HCT116 (cell line): ENCODE measurements at regions not wholly inside any gene's neighbourhood (a gene's known extent, or its start where the extent isn't known, plus 50 kb on each side); places are given as distances from the start of the nearest gene placed in this dataset.

Experiments used
- ATAC-seq: fragments of 200-7000 bp; cut with Tn5 transposase; 2 replicates; pipeline ENCODE4 v1.9.1; 2020; ENCODE audit warnings: mild to moderate bottlenecking, moderate library complexity
- BruUV-seq: library from RNA; stranded (reverse); fragments of 400-500 nt; replicated peaks from 2 replicates; lab custom pipeline; 2021; lab: Mats Ljungman, UMichigan
- CTCF ChIA-PET: fragments of 300-600 bp; sonication (Branson Sonifier 250); formaldehyde crosslinking; loops from one replicate; lab custom pipeline; 2021; ENCODE audit warnings: antibody characterized with exemption; lab: Charles Lee
- POLR2A ChIA-PET: fragments of 300-600, 350-600 bp; sonication (Branson Sonifier 250); formaldehyde crosslinking; loops from one replicate; lab custom pipeline; 2021; ENCODE audit warnings: antibody characterized with exemption; lab: Charles Lee
- RAD21 ChIA-PET, 2 experiments: fragments of 300-600 bp; sonication (Branson Sonifier 250); formaldehyde crosslinking; loops; one replicate each; lab custom pipeline; 2023; ENCODE audit warnings: low total read pairs in 2 of 2; ENCODE audit not compliant: uncharacterized antibody in 2 of 2, unreplicated experiment in 2 of 2, low non-redundant PET in 1 of 2; lab: Charles Lee
- DNase-seq: peaks from one replicate; pipeline ENCODE4 v3.0.0-alpha.2; 2010; ENCODE audit warnings: low read depth, low spot score
- H2AFZ ChIP-seq: fragments of 200-600 bp; shearing (Covaris generic), sonication (generic); 2 replicates; pipeline ENCODE4 v1.6.1; 2017; ENCODE audit warnings: low read depth, mixed run types, mixed read lengths, antibody characterized with exemption, low read length; ENCODE audit not compliant: poor library complexity, severe bottlenecking
- H3K27ac ChIP-seq: 2 replicates; pipeline ENCODE4 v1.5.1; 2012; ENCODE audit warnings: low read depth, low read length
- H3K27me3 ChIP-seq: fragments of 200-600 bp; sonication (generic); 2 replicates; pipeline ENCODE4 v1.6.1; 2016; ENCODE audit warnings: mixed run types, low read length, mixed read lengths; ENCODE audit not compliant: insufficient read depth
- H3K36me3 ChIP-seq, 2 experiments: fragments of 200-500 bp in 1 of 2; fragments of 200-600 bp in 1 of 2; sonication (Bioruptor generic) in 1 of 2; sonication (generic) in 1 of 2; 2 replicates each; pipeline versions ENCODE4 v1.5.1 to v1.6.1; 2014 to 2016; ENCODE audit warnings: low read length in 2 of 2, inconsistent platforms in 1 of 2, mixed read lengths in 1 of 2, mixed run types in 1 of 2; ENCODE audit not compliant: insufficient read depth in 2 of 2, control insufficient read depth in 1 of 2
- H3K4me1 ChIP-seq, 2 experiments: fragments of 200-600 bp in 1 of 2; sonication (generic) in 1 of 2; 2 replicates each; pipeline versions ENCODE4 v1.5.1 to v1.6.1; 2012 to 2017; ENCODE audit warnings: low read length in 2 of 2, inconsistent platforms in 1 of 2, mild to moderate bottlenecking in 1 of 2, mixed read lengths in 1 of 2, mixed run types in 1 of 2, moderate library complexity in 1 of 2; ENCODE audit not compliant: insufficient read depth in 2 of 2, control insufficient read depth in 1 of 2
- H3K4me2 ChIP-seq: fragments of 200-600 bp; sonication (generic); 2 replicates; pipeline ENCODE4 v1.6.1; 2017; ENCODE audit warnings: mixed run types, low read length, mixed read lengths
- H3K4me3 ChIP-seq, 2 experiments: fragments of 200-600 bp in 1 of 2; sonication (generic) in 1 of 2; replicated peaks in 1 of 2; 2 replicates each; pipeline ENCODE4 v1.5.1; 2011 to 2016; ENCODE audit warnings: low read length in 2 of 2, control low read depth in 1 of 2, low read depth in 1 of 2, mild to moderate bottlenecking in 1 of 2, mixed read lengths in 1 of 2, mixed run types in 1 of 2
- H3K79me2 ChIP-seq: fragments of 200-600 bp; sonication (generic); 2 replicates; pipeline ENCODE4 v1.6.1; 2017; ENCODE audit warnings: mild to moderate bottlenecking, mixed run types, low read length, moderate library complexity, mixed read lengths; ENCODE audit not compliant: insufficient read depth
- H3K9ac ChIP-seq: fragments of 200-600 bp; sonication (generic); 2 replicates; pipeline ENCODE4 v1.6.1; 2016; ENCODE audit warnings: low read length, mixed read lengths
- H3K9me2 ChIP-seq: fragments of 200-600 bp; sonication (generic), shearing (Covaris generic); 2 replicates; pipeline ENCODE4 v1.6.1; 2017; ENCODE audit warnings: mixed run types, mild to moderate bottlenecking, moderate library complexity; ENCODE audit not compliant: insufficient read depth
- H3K9me3 ChIP-seq, 2 experiments: fragments of 200-500 bp in 1 of 2; fragments of 200-600 bp in 1 of 2; sonication (Bioruptor generic) in 1 of 2; sonication (generic) in 1 of 2; 2 replicates each; pipeline ENCODE4 v1.6.1; 2014 to 2017; ENCODE audit warnings: low read length in 2 of 2, mixed read lengths in 2 of 2, inconsistent platforms in 1 of 2, low read depth in 1 of 2, mild to moderate bottlenecking in 1 of 2, mixed run types in 1 of 2, moderate library complexity in 1 of 2; ENCODE audit not compliant: control insufficient read depth in 1 of 2, insufficient read depth in 1 of 2
- H4K20me1 ChIP-seq: fragments of 200-600 bp; sonication (generic), shearing (Covaris generic); 2 replicates; pipeline ENCODE4 v1.6.1; 2017; ENCODE audit warnings: mixed run types, mild to moderate bottlenecking, moderate library complexity; ENCODE audit not compliant: insufficient read depth
- CBX3 ChIP-seq: IDR thresholded peaks from 2 replicates; pipeline ENCODE4 v1.6.1; 2012; ENCODE audit warnings: low read depth
- EZH2 ChIP-seq: fragments of 200-600 bp; sonication (generic); IDR thresholded peaks from 2 replicates; pipeline ENCODE4 v1.6.1; 2017; ENCODE audit warnings: antibody characterized with exemption, mixed run types
- POLR2A ChIP-seq: IDR thresholded peaks from 2 replicates; pipeline ENCODE4 v1.7.0; 2011; ENCODE audit warnings: borderline replicate concordance; ENCODE audit not compliant: insufficient read depth, insufficient read length; ENCODE audit errors: extremely low read depth
- SIN3A ChIP-seq: IDR thresholded peaks from 2 replicates; pipeline ENCODE4 v1.6.1; 2012; ENCODE audit warnings: low read depth
- ZNF274 ChIP-seq: fragments of 200-500 bp; sonication (Bioruptor generic); IDR thresholded peaks from 2 replicates; pipeline ENCODE4 v1.6.1; 2014; ENCODE audit warnings: mild to moderate bottlenecking, low read depth, low read length, inconsistent platforms
- intact Hi-C: fragments of 100-400 bp; cut with micrococcal nuclease; formaldehyde crosslinking; loops from 2 replicates; pipeline ENCODE4 v1.10.0; 2022
- TF ChIP-seq, protein P1 (sequence below): IDR thresholded peaks from 2 replicates; pipeline ENCODE4 v1.6.1; 2011; ENCODE audit warnings: mild to moderate bottlenecking, low read length, moderate library complexity; ENCODE audit not compliant: insufficient replicate concordance; ENCODE audit errors: extremely low read depth
- TF ChIP-seq, protein P2 (sequence below), 3 experiments: fragments of 200-600 bp in 1 of 3; sonication (generic) in 1 of 3; IDR thresholded peaks in 2 of 3; conservative IDR thresholded peaks in 1 of 3; 2 replicates each; pipeline ENCODE4 v1.5.1; 2012 to 2017; ENCODE audit warnings: low read depth in 2 of 3, low read length in 2 of 3, antibody characterized with exemption in 1 of 3, borderline replicate concordance in 1 of 3, control low read depth in 1 of 3, mild to moderate bottlenecking in 1 of 3, mixed read lengths in 1 of 3, mixed run types in 1 of 3, moderate library complexity in 1 of 3; ENCODE audit not compliant: insufficient read depth in 1 of 3
- TF ChIP-seq, protein P3 (sequence below): IDR thresholded peaks from 2 replicates; pipeline ENCODE4 v1.6.1; 2012

DNA sequence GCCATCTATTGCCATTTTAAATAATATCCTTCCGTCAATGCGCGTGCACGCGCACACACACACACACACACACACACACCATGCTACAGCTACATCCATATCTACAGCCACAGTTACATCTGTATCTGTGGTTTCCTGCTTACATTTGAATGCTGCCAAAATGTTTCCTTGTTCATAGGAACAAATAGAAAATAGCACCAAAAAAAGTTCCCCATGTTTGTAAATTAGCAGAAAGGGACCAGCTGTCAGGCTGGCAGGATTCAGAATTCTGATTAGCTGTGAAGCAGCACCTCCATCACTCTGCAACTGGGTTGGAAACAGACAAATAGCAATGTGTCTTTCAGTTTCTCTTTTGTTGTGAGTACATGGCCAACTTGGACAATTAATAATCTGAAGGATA lies 601.5 kb downstream of the IRX1 start:
- intact Hi-C loops, result no loop called here
- no TSS peak for BruUV-seq
- DNase-seq, result no peak
- H3K36me3 ChIP-seq, result no peaks in the 10 kb centered on the region
- no peak overlapping the region for H2AFZ ChIP-seq
- no peaks in the 10 kb centered on the region for H3K27me3 ChIP-seq
- ChIA-PET RAD21 (no interaction called here), CTCF (no interaction called here), POLR2A (no interaction called here)
- TF ChIP-seq SIN3A, result no peak
- TF ChIP-seq, protein P1, sequence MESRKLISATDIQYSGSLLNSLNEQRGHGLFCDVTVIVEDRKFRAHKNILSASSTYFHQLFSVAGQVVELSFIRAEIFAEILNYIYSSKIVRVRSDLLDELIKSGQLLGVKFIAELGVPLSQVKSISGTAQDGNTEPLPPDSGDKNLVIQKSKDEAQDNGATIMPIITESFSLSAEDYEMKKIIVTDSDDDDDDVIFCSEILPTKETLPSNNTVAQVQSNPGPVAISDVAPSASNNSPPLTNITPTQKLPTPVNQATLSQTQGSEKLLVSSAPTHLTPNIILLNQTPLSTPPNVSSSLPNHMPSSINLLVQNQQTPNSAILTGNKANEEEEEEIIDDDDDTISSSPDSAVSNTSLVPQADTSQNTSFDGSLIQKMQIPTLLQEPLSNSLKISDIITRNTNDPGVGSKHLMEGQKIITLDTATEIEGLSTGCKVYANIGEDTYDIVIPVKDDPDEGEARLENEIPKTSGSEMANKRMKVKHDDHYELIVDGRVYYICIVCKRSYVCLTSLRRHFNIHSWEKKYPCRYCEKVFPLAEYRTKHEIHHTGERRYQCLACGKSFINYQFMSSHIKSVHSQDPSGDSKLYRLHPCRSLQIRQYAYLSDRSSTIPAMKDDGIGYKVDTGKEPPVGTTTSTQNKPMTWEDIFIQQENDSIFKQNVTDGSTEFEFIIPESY, result no peak
- TF ChIP-seq, protein P2, sequence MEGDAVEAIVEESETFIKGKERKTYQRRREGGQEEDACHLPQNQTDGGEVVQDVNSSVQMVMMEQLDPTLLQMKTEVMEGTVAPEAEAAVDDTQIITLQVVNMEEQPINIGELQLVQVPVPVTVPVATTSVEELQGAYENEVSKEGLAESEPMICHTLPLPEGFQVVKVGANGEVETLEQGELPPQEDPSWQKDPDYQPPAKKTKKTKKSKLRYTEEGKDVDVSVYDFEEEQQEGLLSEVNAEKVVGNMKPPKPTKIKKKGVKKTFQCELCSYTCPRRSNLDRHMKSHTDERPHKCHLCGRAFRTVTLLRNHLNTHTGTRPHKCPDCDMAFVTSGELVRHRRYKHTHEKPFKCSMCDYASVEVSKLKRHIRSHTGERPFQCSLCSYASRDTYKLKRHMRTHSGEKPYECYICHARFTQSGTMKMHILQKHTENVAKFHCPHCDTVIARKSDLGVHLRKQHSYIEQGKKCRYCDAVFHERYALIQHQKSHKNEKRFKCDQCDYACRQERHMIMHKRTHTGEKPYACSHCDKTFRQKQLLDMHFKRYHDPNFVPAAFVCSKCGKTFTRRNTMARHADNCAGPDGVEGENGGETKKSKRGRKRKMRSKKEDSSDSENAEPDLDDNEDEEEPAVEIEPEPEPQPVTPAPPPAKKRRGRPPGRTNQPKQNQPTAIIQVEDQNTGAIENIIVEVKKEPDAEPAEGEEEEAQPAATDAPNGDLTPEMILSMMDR (IDR thresholded peaks at IDR 0.05 in 2 of 3, conservative IDR thresholded peaks at IDR 0.05 in 1 of 3; ENCODE audit: borderline replicate concordance in 1 of 3, insufficient read depth in 1 of 3, low read depth in 2 of 3, low read length in 2 of 3), result no peak
- no peak for TF ChIP-seq EZH2
- no peak for TF ChIP-seq ZNF274
- no peak for TF ChIP-seq CBX3
- no peak for TF ChIP-seq POLR2A
- TF ChIP-seq, protein P3, sequence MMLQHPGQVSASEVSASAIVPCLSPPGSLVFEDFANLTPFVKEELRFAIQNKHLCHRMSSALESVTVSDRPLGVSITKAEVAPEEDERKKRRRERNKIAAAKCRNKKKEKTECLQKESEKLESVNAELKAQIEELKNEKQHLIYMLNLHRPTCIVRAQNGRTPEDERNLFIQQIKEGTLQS, result no peak
- H3K9ac ChIP-seq, result no peak overlapping the region
- no peaks in the 10 kb centered on the region for H3K4me1 ChIP-seq
- no peak overlapping the region for H3K4me3 ChIP-seq
- no peaks in the 10 kb centered on the region for H3K79me2 ChIP-seq
- H3K27ac ChIP-seq, result no peak overlapping the region
- ATAC-seq, result no peak
- peaks cover 0 to 15% of the 10 kb centered on the region in 2 experiments; a peak in 2 of 4 replicates for H3K9me3 ChIP-seq
- no peaks in the 10 kb centered on the region for H4K20me1 ChIP-seq
- no peaks in the 10 kb centered on the region for H3K9me2 ChIP-seq
- no peak overlapping the region for H3K4me2 ChIP-seq
